ENCODE measurements at regions not wholly inside any gene's neighbourhood (a gene's known extent, or its start where the extent isn't known, plus 50 kb on each side); places are given as distances from the start of the nearest gene placed in this dataset.
"Not testable (repeated sequence)": the region's sequence is repeated elsewhere in the genome, so short reads cannot be mapped to it uniquely, and the experiment has no call there.

DNA sequence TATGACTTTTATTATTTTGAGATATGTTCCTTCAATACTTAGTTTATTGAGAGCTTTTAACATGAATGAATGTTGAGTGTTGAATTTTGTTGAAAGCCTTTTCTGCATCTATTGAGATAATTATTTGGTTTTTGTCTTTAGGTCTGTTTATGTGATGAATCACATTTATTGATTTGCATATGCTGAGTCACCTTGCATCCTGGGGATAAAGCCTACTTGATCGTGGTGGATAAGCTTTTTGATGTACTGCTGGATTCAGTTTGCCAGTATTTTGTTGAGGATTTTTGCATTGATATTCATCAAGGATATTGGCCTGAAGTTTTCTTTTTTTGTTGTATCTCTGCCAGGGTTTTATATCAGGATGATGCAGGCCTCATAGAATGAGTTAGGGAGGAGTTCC is 106.5 kb upstream of the DAZL start:
- H3K9ac ChIP-seq (ENCODE audit: low read depth, low read length); H3K27me3 ChIP-seq (ENCODE audit: insufficient read depth, low read length); H3K4me1 ChIP-seq (ENCODE audit: insufficient read depth, low read length); H3K36me3 ChIP-seq (ENCODE audit: insufficient read depth, low read depth, low read length); H3K27ac ChIP-seq (ENCODE audit: low read length); H3K9me3 ChIP-seq (ENCODE audit: insufficient read depth, low read depth, low read length); H3K4me3 ChIP-seq (ENCODE audit: low read length): not testable (repeated sequence)

DNA sequence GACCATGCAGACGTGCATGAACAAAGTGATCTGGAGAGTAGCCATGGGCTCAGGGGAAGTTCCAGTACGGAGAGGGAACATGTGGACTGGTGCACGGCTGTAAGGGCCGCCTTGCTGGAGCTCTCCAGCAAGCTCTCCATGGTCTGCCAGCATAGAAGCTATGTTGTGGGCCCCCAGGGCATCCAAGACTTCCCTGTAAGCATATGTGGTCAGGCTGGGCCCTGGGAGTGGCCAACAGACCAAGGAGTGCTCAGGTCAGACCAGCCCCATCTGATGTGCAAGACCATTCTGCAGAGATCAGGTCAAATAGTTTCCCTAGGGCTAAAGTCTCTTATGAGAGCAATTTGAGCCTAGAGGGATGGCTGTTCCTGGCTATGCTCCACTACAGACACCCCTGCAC is 110.1 kb upstream of the DAZL start:
- Histone ChIP-seq H3K27ac (ENCODE audit: low read length) (no peak overlapping the region), H3K9ac (ENCODE audit: low read depth, low read length) (no peak overlapping the region), H3K4me3 (ENCODE audit: low read length) (no peak overlapping the region), H3K9me3 (ENCODE audit: insufficient read depth, low read depth, low read length) (no peaks in the 10 kb centered on the region), H3K27me3 (ENCODE audit: insufficient read depth, low read length) (no peaks in the 10 kb centered on the region), H3K36me3 (ENCODE audit: insufficient read depth, low read depth, low read length) (no peaks in the 10 kb centered on the region), H3K4me1 (ENCODE audit: insufficient read depth, low read length) (no peaks in the 10 kb centered on the region)

DNA sequence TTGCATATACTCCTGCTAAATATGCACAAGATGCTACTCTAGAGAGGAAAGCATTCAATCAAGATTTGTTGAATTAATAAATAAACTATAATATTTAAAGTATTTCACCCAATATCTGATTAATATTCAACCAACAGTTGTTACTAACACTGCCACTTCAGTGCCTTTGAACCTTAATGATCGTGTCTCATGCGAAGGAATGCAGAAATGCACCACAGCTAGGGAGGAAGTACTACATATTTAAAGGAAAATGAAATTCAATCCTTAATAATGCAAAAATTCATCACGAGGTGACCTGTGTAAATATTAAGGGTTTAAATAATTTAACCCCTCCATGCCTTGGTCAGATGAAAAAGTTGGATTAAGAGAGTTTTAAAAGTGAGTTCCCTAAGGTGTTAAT is 114.2 kb upstream of the DAZL start:
- no peak overlapping the region for H3K27ac ChIP-seq (ENCODE audit: low read length)
- H3K4me3 ChIP-seq (ENCODE audit: low read length), result no peak overlapping the region
- H3K27me3 ChIP-seq (ENCODE audit: insufficient read depth, low read length), result no peaks in the 10 kb centered on the region
- no peaks in the 10 kb centered on the region for H3K36me3 ChIP-seq (ENCODE audit: insufficient read depth, low read depth, low read length)
- no peaks in the 10 kb centered on the region for H3K9me3 ChIP-seq (ENCODE audit: insufficient read depth, low read depth, low read length)
- peaks cover 3% of the 10 kb centered on the region; the same call in 1 of the 2 replicates for H3K4me1 ChIP-seq (ENCODE audit: insufficient read depth, low read length)
- H3K9ac ChIP-seq (ENCODE audit: low read depth, low read length), result no peak overlapping the region

DNA sequence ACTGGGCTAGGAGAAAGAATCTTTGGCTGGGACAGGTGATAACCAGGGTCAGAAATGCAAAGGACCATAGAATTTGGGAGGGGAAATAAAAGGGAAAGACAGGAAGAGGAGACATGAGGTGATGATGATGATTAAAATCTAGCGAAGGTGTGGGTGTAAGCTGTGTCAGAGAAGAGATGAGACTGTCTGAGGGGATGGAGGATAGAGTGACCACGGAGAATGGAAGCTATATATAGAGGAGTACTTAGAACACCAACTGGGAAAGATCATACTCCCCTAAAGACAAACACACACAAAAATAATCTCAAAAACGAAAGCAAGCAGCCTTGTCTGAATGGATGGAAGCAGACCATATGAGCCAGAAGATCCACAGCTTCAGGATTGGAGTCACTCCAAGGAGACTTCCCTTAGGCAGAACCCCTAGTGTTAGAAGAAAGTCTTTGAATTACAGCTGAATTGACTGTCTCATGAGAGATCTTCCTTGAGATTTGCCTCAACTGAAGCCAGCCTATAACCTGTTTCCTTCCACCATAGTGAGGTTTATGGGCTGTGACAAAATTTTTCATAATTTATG is 115.2 kb upstream of the DAZL start:
- Histone ChIP-seq H3K4me3 (ENCODE audit: low read length) (no peak overlapping the region), H3K27me3 (ENCODE audit: insufficient read depth, low read length) (no peaks in the 10 kb centered on the region), H3K9me3 (ENCODE audit: insufficient read depth, low read depth, low read length) (no peaks in the 10 kb centered on the region; the same call in 1 of the 2 replicates), H3K27ac (ENCODE audit: low read length) (no peak overlapping the region), H3K9ac (ENCODE audit: low read depth, low read length) (no peak overlapping the region), H3K4me1 (ENCODE audit: insufficient read depth, low read length) (peaks cover 3% of the 10 kb centered on the region; the same call in 1 of the 2 replicates), H3K36me3 (ENCODE audit: insufficient read depth, low read depth, low read length) (no peaks in the 10 kb centered on the region)

DNA sequence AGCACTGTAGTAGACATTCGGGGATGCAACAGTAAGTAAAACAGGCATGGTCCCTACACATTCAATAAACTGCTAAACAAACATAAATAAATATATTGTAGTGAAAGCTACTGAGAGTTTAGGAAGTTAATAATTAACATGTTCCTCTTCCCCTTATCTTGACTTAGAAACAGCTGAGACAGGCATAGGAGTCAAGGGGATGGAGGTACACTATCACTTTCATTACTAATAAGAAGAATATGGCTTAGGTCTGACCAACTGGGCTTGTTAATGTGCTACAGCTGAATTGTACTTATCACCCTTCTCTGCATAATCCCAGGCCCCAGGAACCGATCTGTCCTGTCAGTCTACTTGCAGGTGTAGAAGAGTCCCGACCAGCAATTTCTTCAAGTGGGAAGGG is 116.3 kb upstream of the DAZL start:
- Histone ChIP-seq H3K4me3 (ENCODE audit: low read length) (no peak overlapping the region), H3K36me3 (ENCODE audit: insufficient read depth, low read depth, low read length) (peaks cover 7% of the 10 kb centered on the region; the same call in 1 of the 2 replicates), H3K9me3 (ENCODE audit: insufficient read depth, low read depth, low read length) (peaks cover 10% of the 10 kb centered on the region), H3K27me3 (ENCODE audit: insufficient read depth, low read length) (no peaks in the 10 kb centered on the region), H3K9ac (ENCODE audit: low read depth, low read length) (no peak overlapping the region), H3K27ac (ENCODE audit: low read length) (no peak overlapping the region), H3K4me1 (ENCODE audit: insufficient read depth, low read length) (peaks cover 3% of the 10 kb centered on the region; the same call in 1 of the 2 replicates)

DNA sequence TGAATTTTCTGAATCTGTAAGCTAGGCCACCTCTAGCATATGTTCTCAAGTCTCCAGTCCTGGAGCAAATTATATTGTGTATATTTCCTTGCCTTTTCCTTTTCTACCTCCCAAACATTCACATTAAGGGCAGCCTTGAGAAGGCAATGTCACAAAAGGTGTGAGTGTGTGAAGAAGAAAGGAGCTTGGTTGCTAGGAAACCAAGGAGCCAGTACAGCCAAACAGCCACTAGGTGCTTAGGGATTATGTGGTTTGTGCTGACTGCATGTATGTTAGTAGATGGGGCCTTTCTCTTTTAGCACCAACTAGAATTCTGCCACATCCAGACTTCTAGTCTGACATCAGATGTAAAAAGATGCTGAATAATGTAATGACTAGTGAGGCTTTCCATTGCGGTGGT is 118.8 kb upstream of the DAZL start:
- Histone ChIP-seq H3K36me3 (ENCODE audit: insufficient read depth, low read depth, low read length) (peaks cover 7% of the 10 kb centered on the region; the same call in 1 of the 2 replicates), H3K9me3 (ENCODE audit: insufficient read depth, low read depth, low read length) (peaks cover 12% of the 10 kb centered on the region), H3K4me1 (ENCODE audit: insufficient read depth, low read length) (peaks cover 3% of the 10 kb centered on the region; the same call in 1 of the 2 replicates), H3K4me3 (ENCODE audit: low read length) (no peak overlapping the region), H3K27ac (ENCODE audit: low read length) (no peak overlapping the region), H3K9ac (ENCODE audit: low read depth, low read length) (no peak overlapping the region), H3K27me3 (ENCODE audit: insufficient read depth, low read length) (no peaks in the 10 kb centered on the region)

DNA sequence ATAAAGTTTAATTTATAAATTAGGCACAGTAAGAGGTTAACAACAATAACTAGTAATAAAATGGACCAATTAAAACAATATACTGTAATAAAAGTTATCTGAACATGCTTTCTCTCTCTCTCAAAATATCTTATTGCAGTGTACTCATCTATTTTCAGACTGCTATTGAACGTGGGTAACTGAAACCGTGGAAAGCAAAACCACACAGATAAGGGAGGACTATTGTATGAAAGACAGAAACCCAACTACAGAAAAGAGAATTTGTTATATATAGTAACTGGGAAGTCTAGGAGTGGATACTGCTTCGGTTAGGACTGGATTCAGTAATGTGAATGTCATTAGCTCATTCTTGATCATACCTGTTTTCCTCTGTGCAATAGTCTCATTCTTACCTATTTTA is 119.3 kb upstream of the DAZL start:
- Histone ChIP-seq H3K27ac (ENCODE audit: low read length) (no peak overlapping the region), H3K9me3 (ENCODE audit: insufficient read depth, low read depth, low read length) (peaks cover 12% of the 10 kb centered on the region), H3K4me1 (ENCODE audit: insufficient read depth, low read length) (peaks cover 3% of the 10 kb centered on the region; the same call in 1 of the 2 replicates), H3K27me3 (ENCODE audit: insufficient read depth, low read length) (no peaks in the 10 kb centered on the region), H3K36me3 (ENCODE audit: insufficient read depth, low read depth, low read length) (peaks cover 7% of the 10 kb centered on the region; the same call in 1 of the 2 replicates), H3K4me3 (ENCODE audit: low read length) (no peak overlapping the region), H3K9ac (ENCODE audit: low read depth, low read length) (no peak overlapping the region)

DNA sequence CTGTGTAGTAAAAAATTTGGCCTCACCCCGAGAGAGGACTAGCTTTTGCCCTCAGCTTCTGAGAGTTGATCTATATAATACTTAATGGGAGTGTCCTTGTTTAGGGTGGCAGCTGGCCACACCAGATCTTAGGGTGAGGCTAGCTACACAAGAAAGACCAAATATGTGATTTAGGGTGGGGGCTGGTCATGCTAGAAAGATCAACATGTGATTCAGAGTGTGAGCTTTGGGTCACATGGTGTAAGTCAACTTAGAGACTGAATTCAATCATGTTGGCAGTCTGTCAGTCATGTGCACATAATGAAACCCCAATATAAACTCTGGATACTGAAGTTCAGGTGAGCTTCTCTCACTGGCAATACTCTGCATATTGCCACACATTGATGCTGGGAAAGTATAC is 120.7 kb upstream of the DAZL start:
- H3K27me3 ChIP-seq (ENCODE audit: insufficient read depth, low read length), result no peaks in the 10 kb centered on the region

DNA sequence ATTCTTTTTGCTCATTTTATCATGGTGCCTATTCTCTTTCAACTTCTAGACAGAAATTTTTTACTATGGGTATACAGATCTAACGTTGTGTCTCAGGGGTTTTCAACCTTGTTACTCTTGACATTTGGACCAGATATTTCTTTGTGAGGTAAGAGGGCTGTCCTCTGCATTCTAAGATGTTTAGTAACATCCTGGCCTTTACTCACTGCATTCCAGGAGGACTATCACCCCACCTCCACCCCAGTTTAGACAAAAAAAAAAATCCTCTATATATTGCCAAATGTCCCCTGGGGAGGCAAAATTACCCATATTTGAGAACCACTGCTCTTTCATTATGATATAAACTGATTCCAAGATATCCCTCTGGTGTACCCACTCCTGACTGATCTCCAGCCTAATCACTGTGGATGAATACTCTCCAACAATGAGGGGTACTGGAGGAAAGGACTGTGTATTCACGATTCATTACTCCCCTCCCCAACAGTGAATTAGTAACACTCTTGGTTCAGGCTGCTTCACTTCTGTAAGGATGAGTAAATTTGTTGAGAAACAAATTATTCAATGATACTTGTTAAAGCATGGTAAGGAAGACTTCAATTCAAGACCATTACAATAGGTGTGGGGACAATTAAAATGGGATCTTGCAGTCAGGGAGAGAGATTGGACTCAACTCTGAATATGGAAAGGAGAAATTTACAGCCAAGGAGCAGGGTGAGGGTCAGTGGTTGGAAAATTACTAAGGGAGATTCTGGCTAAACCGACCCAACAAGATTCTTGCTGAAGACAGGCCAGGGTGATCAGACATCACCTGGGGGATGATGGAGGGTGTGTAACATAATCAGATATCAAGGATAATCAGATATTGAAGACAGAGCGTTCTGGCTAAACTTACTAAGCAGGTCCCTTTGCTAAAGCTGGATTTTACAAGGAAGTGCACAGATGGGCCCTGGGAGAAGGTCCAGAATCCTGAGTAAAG is 123.8 kb upstream of the DAZL start:
- Histone ChIP-seq H3K27ac (ENCODE audit: low read length) (no peak overlapping the region), H3K4me3 (ENCODE audit: low read length) (no peak overlapping the region), H3K9ac (ENCODE audit: low read depth, low read length) (no peak overlapping the region), H3K4me1 (ENCODE audit: insufficient read depth, low read length) (no peaks in the 10 kb centered on the region; the same call in 1 of the 2 replicates), H3K27me3 (ENCODE audit: insufficient read depth, low read length) (no peaks in the 10 kb centered on the region), H3K36me3 (ENCODE audit: insufficient read depth, low read depth, low read length) (peaks cover 7% of the 10 kb centered on the region; the same call in 1 of the 2 replicates), H3K9me3 (ENCODE audit: insufficient read depth, low read depth, low read length) (peaks cover 12% of the 10 kb centered on the region)

More for the DNA sequence above, 120.7 kb upstream of the DAZL start:
- Histone ChIP-seq H3K36me3 (ENCODE audit: insufficient read depth, low read depth, low read length) (peaks cover 7% of the 10 kb centered on the region; the same call in 1 of the 2 replicates), H3K4me1 (ENCODE audit: insufficient read depth, low read length) (peaks cover 3% of the 10 kb centered on the region; the same call in 1 of the 2 replicates), H3K4me3 (ENCODE audit: low read length) (no peak overlapping the region), H3K9me3 (ENCODE audit: insufficient read depth, low read depth, low read length) (peaks cover 12% of the 10 kb centered on the region), H3K9ac (ENCODE audit: low read depth, low read length) (no peak overlapping the region), H3K27ac (ENCODE audit: low read length) (no peak overlapping the region)

DNA sequence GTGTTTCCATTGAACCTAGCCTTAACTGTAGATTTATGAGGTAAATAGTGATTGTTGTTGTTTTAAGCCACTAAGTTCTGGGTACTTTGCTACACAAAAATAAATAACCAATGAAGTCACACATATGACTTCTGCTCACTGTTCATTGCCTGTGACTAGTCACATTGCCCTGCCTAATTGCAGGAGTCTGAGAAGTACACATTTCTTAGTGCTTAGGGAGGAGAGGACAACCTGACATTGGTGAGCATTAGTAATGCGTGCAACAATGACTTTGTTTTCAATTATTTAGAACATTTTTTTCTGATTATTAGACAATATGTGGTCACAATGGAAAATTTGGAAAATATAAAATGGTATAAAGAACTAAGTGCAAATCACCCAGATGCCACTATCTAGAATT is 133.2 kb upstream of the DAZL start:
- H3K4me3 ChIP-seq (ENCODE audit: low read length), result no peak overlapping the region
- no peaks in the 10 kb centered on the region for H3K4me1 ChIP-seq (ENCODE audit: insufficient read depth, low read length)
- H3K36me3 ChIP-seq (ENCODE audit: insufficient read depth, low read depth, low read length), result no peaks in the 10 kb centered on the region
- H3K27me3 ChIP-seq (ENCODE audit: insufficient read depth, low read length), result no peaks in the 10 kb centered on the region
- peaks cover 7% of the 10 kb centered on the region; the same call in 1 of the 2 replicates for H3K9me3 ChIP-seq (ENCODE audit: insufficient read depth, low read depth, low read length)
- H3K27ac ChIP-seq (ENCODE audit: low read length), result no peak overlapping the region
- H3K9ac ChIP-seq (ENCODE audit: low read depth, low read length), result no peak overlapping the region

DNA sequence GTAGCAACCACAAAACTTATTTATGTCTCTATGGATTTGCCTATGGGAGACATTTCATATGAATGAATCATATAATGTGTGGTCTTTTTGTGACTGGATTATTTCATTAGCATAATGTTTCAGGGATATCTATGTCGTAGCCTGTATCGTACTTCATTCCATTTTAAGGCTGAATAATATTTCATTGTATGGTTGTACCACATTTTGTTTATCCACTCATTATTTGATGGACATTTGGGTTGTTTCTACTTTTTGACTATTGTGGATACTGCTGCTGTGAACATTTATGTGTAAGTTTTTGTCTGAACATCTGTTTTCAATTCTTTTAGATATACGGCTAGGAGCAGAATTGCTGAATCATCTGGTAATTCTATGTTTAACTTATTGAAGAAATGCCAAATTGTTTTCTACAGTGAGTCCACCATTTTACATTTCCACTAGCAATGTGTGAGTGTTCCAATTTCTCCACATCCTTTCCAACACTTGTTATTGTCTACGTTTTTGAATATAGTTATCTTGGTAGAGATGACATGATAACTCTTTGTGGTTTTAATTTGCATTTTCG is 134.4 kb upstream of the DAZL start:
- Histone ChIP-seq H3K27ac (ENCODE audit: low read length) (no peak overlapping the region), H3K27me3 (ENCODE audit: insufficient read depth, low read length) (no peaks in the 10 kb centered on the region), H3K4me3 (ENCODE audit: low read length) (no peak overlapping the region), H3K9me3 (ENCODE audit: insufficient read depth, low read depth, low read length) (peaks cover 10% of the 10 kb centered on the region; the same call in 1 of the 2 replicates), H3K9ac (ENCODE audit: low read depth, low read length) (no peak overlapping the region), H3K36me3 (ENCODE audit: insufficient read depth, low read depth, low read length) (no peaks in the 10 kb centered on the region), H3K4me1 (ENCODE audit: insufficient read depth, low read length) (no peaks in the 10 kb centered on the region)

Data from iPS-20b (cell line).